ENCODE measurements at regions not wholly inside any gene's neighbourhood (a gene's known extent, or its start where the extent isn't known, plus 50 kb on each side); places are given as distances from the start of the nearest gene placed in this dataset.

GRCh38 chr10:104578671-104579070 lies 62.4 kb upstream of the SORCS3 start:
- CTCF ChIA-PET (ENCODE audit: unreplicated experiment) = no interaction called here
- Histone ChIP-seq H3K9me2 (ENCODE audit: insufficient read depth, low read length) (no peaks in the 10 kb centered on the region), H3K4me2 (ENCODE audit: low read length) (no peak overlapping the region), H3K4me3 (ENCODE audit: low read depth, low read length, poor library complexity, severe bottlenecking) (no peak overlapping the region), H2AFZ (ENCODE audit: low read length) (no peak overlapping the region), H3K4me1 (ENCODE audit: insufficient read depth, low read length, poor library complexity, severe bottlenecking) (no peaks in the 10 kb centered on the region), H3K36me3 (ENCODE audit: insufficient read depth, low read length) (no peaks in the 10 kb centered on the region), H3K27ac (ENCODE audit: low read depth, low read length, poor library complexity, severe bottlenecking) (no peak overlapping the region), H3K79me2 (ENCODE audit: insufficient read depth, low read depth, low read length) (no peaks in the 10 kb centered on the region), H3K9me3 (ENCODE audit: low read length) (no peaks in the 10 kb centered on the region), H4K20me1 (ENCODE audit: insufficient read depth, low read length) (no peaks in the 10 kb centered on the region)
- BruUV-seq (replicated peaks) = no TSS peak
- intact Hi-C loops (cut with micrococcal nuclease; ENCODE audit: unreplicated experiment) = no loop called here
- DNase-seq (ENCODE audit: low spot score) = no peak
- POLR2A ChIA-PET = interaction anchor here (0.7 kb wide), 1 partner anchor 1981 kb away, joined by 4 read pairs; no protein-coding TSS in a partner anchor
- TF ChIP-seq, protein P1, sequence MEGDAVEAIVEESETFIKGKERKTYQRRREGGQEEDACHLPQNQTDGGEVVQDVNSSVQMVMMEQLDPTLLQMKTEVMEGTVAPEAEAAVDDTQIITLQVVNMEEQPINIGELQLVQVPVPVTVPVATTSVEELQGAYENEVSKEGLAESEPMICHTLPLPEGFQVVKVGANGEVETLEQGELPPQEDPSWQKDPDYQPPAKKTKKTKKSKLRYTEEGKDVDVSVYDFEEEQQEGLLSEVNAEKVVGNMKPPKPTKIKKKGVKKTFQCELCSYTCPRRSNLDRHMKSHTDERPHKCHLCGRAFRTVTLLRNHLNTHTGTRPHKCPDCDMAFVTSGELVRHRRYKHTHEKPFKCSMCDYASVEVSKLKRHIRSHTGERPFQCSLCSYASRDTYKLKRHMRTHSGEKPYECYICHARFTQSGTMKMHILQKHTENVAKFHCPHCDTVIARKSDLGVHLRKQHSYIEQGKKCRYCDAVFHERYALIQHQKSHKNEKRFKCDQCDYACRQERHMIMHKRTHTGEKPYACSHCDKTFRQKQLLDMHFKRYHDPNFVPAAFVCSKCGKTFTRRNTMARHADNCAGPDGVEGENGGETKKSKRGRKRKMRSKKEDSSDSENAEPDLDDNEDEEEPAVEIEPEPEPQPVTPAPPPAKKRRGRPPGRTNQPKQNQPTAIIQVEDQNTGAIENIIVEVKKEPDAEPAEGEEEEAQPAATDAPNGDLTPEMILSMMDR (conservative IDR thresholded peaks at IDR 0.05; ENCODE audit: low read length) = no peak
- no peak for TF ChIP-seq EZH2phosphoT487 (IDR thresholded peaks at IDR 0.05; ENCODE audit: borderline replicate concordance, low read depth, low read length)

GRCh38 chr10:104579136-104579535 lies 62.0 kb upstream of the SORCS3 start:
- no peaks in the 10 kb centered on the region for H3K36me3 ChIP-seq (ENCODE audit: insufficient read depth, low read length)
- BruUV-seq (replicated peaks) = no TSS peak
- H3K4me1 ChIP-seq (ENCODE audit: insufficient read depth, low read length, poor library complexity, severe bottlenecking) = no peaks in the 10 kb centered on the region
- H3K27ac ChIP-seq (ENCODE audit: low read depth, low read length, poor library complexity, severe bottlenecking) = no peak overlapping the region
- H3K4me2 ChIP-seq (ENCODE audit: low read length) = no peak overlapping the region
- H3K9me3 ChIP-seq (ENCODE audit: low read length) = no peaks in the 10 kb centered on the region
- no peaks in the 10 kb centered on the region for H4K20me1 ChIP-seq (ENCODE audit: insufficient read depth, low read length)
- TF ChIP-seq EZH2phosphoT487 (IDR thresholded peaks at IDR 0.05; ENCODE audit: borderline replicate concordance, low read depth, low read length) = no peak
- TF ChIP-seq, protein P1 (conservative IDR thresholded peaks at IDR 0.05; ENCODE audit: low read length) = no peak
- ChIA-PET POLR2A (interaction anchor here (0.7 kb wide), 1 partner anchor 1981 kb away, joined by 4 read pairs; no protein-coding TSS in a partner anchor), CTCF (ENCODE audit: unreplicated experiment) (no interaction called here)
- no peaks in the 10 kb centered on the region for H3K9me2 ChIP-seq (ENCODE audit: insufficient read depth, low read length)
- no peak for DNase-seq (ENCODE audit: low spot score)
- no peak overlapping the region for H3K4me3 ChIP-seq (ENCODE audit: low read depth, low read length, poor library complexity, severe bottlenecking)
- H2AFZ ChIP-seq (ENCODE audit: low read length) = no peak overlapping the region
- no peaks in the 10 kb centered on the region for H3K79me2 ChIP-seq (ENCODE audit: insufficient read depth, low read depth, low read length)
- intact Hi-C loops (cut with micrococcal nuclease; ENCODE audit: unreplicated experiment) = no loop called here

DNA sequence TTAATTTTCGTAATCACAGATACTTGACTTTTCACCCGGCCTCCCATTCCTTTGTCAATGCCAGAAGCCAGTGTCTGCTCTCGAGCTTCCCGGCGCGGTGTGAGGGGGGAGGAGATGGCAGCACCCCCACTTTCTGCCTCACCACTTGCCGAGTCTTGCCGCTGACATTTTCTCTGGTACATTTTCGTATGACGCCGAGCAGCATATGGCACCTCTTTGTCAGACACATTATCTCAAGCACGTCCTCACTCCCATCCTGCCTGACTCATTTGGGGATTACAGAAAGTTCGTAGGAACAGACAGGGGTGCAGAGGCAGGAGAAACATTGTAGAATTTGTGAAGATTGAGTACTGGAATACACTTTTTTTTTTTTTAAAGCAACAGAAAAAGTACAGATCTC lies 60.8 kb upstream of the SORCS3 start:
- POLR2A ChIA-PET = no interaction called here
- Histone ChIP-seq H2AFZ (ENCODE audit: low read length) (no peak overlapping the region), H3K27ac (ENCODE audit: low read depth, low read length, poor library complexity, severe bottlenecking) (no peak overlapping the region), H3K4me2 (ENCODE audit: low read length) (no peak overlapping the region), H3K36me3 (ENCODE audit: insufficient read depth, low read length) (no peaks in the 10 kb centered on the region), H3K79me2 (ENCODE audit: insufficient read depth, low read depth, low read length) (no peaks in the 10 kb centered on the region), H3K9me3 (ENCODE audit: low read length) (no peaks in the 10 kb centered on the region), H3K4me1 (ENCODE audit: insufficient read depth, low read length, poor library complexity, severe bottlenecking) (no peaks in the 10 kb centered on the region), H3K4me3 (ENCODE audit: low read depth, low read length, poor library complexity, severe bottlenecking) (no peak overlapping the region), H3K9me2 (ENCODE audit: insufficient read depth, low read length) (no peaks in the 10 kb centered on the region), H4K20me1 (ENCODE audit: insufficient read depth, low read length) (no peaks in the 10 kb centered on the region)
- CTCF ChIA-PET (ENCODE audit: unreplicated experiment) = no interaction called here
- no TSS peak for BruUV-seq (replicated peaks)
- no peak for TF ChIP-seq EZH2phosphoT487 (IDR thresholded peaks at IDR 0.05; ENCODE audit: borderline replicate concordance, low read depth, low read length)
- TF ChIP-seq, protein P1 (conservative IDR thresholded peaks at IDR 0.05; ENCODE audit: low read length) = no peak
- intact Hi-C loops (cut with micrococcal nuclease; ENCODE audit: unreplicated experiment) = no loop called here
- no peak for DNase-seq (ENCODE audit: low spot score)
